GM18909 (cell line): ENCODE measurements at regions not wholly inside any gene's neighbourhood (a gene's known extent, or its start where the extent isn't known, plus 50 kb on each side); places are given as distances from the start of the nearest gene placed in this dataset.

Source experiments
- ATAC-seq: cut with Tn5 transposase; IDR thresholded peaks from one replicate; pipeline ENCODE4 v1.9.1; 2021; ENCODE audit warnings: mild to moderate bottlenecking; ENCODE audit not compliant: unreplicated experiment, poor library complexity

GRCh38 chr5:160961038-160961437, 109.0 kb upstream of the ATP10B start:
- peak; percentile 35 for ATAC-seq

- ATAC-seq = no peak
Measured at GRCh38 chr5:160960592-160960991, 108.6 kb upstream of the ATP10B start.

GRCh38 chr5:160959804-160960203, 107.8 kb upstream of the ATP10B start:
- ATAC-seq = no peak

- ATAC-seq = peak; percentile 48
Measured at GRCh38 chr5:160957312-160957861, 105.4 kb upstream of the ATP10B start.

GRCh38 chr5:160956051-160956450, 104.0 kb upstream of the ATP10B start:
- no peak for ATAC-seq

GRCh38 chr5:160950311-160950710, 98.3 kb upstream of the ATP10B start:
- ATAC-seq = no peak

- no peak for ATAC-seq
Measured at GRCh38 chr5:160940725-160941124, 88.7 kb upstream of the ATP10B start.

GRCh38 chr5:160938532-160938931, 86.5 kb upstream of the ATP10B start:
- ATAC-seq = no peak

GRCh38 chr5:160937570-160937969, 85.6 kb upstream of the ATP10B start:
- ATAC-seq = no peak

- ATAC-seq = no peak
Measured at GRCh38 chr5:160935776-160936175, 83.8 kb upstream of the ATP10B start.

- no peak for ATAC-seq
Measured at GRCh38 chr5:160931283-160931682, 79.3 kb upstream of the ATP10B start.

GRCh38 chr5:160930406-160930805, 78.4 kb upstream of the ATP10B start:
- ATAC-seq = no peak

GRCh38 chr5:160929906-160930305, 77.9 kb upstream of the ATP10B start:
- no peak for ATAC-seq

GRCh38 chr5:160929360-160929759, 77.3 kb upstream of the ATP10B start:
- ATAC-seq = no peak

GRCh38 chr5:160926428-160926827, 74.4 kb upstream of the ATP10B start:
- ATAC-seq = no peak

GRCh38 chr5:160925281-160925680, 73.3 kb upstream of the ATP10B start:
- ATAC-seq = no peak

GRCh38 chr5:160923936-160924710, 72.1 kb upstream of the ATP10B start:
- ATAC-seq = no peak

GRCh38 chr5:160923411-160923810, 71.4 kb upstream of the ATP10B start:
- ATAC-seq = no peak

GRCh38 chr5:160922311-160922710, 70.3 kb upstream of the ATP10B start:
- ATAC-seq = no peak

GRCh38 chr5:160921423-160922285, 69.6 kb upstream of the ATP10B start:
- no peak for ATAC-seq

- ATAC-seq = no peak
Measured at GRCh38 chr5:160919626-160920025, 67.6 kb upstream of the ATP10B start.
